ENCODE measurements at regions not wholly inside any gene's neighbourhood (a gene's known extent, or its start where the extent isn't known, plus 50 kb on each side); places are given as distances from the start of the nearest gene placed in this dataset.
"Not testable (repeated sequence)": the region's sequence is repeated elsewhere in the genome, so short reads cannot be mapped to it uniquely, and the experiment has no call there.

GRCh38 chr18:25544546-25545287, 192.8 kb upstream of the ZNF521 start:
- no peak for DNase-seq

GRCh38 chr18:25538175-25538922, 186.4 kb upstream of the ZNF521 start:
- no peak for DNase-seq

- DNase-seq: no peak
These were observed 183.5 kb upstream of the ZNF521 start for GRCh38 chr18:25535495-25535894.

GRCh38 chr18:25534401-25534800, 182.4 kb upstream of the ZNF521 start:
- DNase-seq: no peak

GRCh38 chr18:25533218-25533617, 181.3 kb upstream of the ZNF521 start:
- no peak for DNase-seq

- no peak for DNase-seq
These were observed 179.2 kb upstream of the ZNF521 start for GRCh38 chr18:25531207-25531606.

- not testable (repeated sequence) for DNase-seq
These were observed 173.8 kb upstream of the ZNF521 start for GRCh38 chr18:25525789-25526188.

- DNase-seq: no peak
These were observed 166.7 kb upstream of the ZNF521 start for GRCh38 chr18:25518716-25519053.

- no peak for DNase-seq
These were observed 166.1 kb upstream of the ZNF521 start for GRCh38 chr18:25517881-25518715.

- DNase-seq: no peak
These were observed 165.0 kb upstream of the ZNF521 start for GRCh38 chr18:25516747-25517498.

- no peak for DNase-seq
These were observed 164.2 kb upstream of the ZNF521 start for GRCh38 chr18:25516121-25516520.

- no peak for DNase-seq
These were observed 158.1 kb upstream of the ZNF521 start for GRCh38 chr18:25510096-25510495.

GRCh38 chr18:25503567-25504081, 151.7 kb upstream of the ZNF521 start:
- DNase-seq: no peak

- no peak for DNase-seq
These were observed 145.3 kb upstream of the ZNF521 start for GRCh38 chr18:25497151-25497794.

GRCh38 chr18:25496544-25496943, 144.6 kb upstream of the ZNF521 start:
- no peak for DNase-seq

- no peak for DNase-seq
These were observed 143.6 kb upstream of the ZNF521 start for GRCh38 chr18:25495606-25496005.

- DNase-seq: no peak
These were observed 142.9 kb upstream of the ZNF521 start for GRCh38 chr18:25494888-25495287.

- no peak for DNase-seq
These were observed 141.4 kb upstream of the ZNF521 start for GRCh38 chr18:25493401-25493800.

GRCh38 chr18:25490316-25490715, 138.3 kb upstream of the ZNF521 start:
- DNase-seq: no peak

GRCh38 chr18:25473008-25473407, 121.0 kb upstream of the ZNF521 start:
- DNase-seq: no peak

- DNase-seq: not testable (repeated sequence)
These were observed 119.0 kb upstream of the ZNF521 start for GRCh38 chr18:25470756-25471524.

Measured in GOT3 (cell line).